Gastroesophageal sphincter (tissue), 4 donors: ENCODE measurements at regions not wholly inside any gene's neighbourhood (a gene's known extent, or its start where the extent isn't known, plus 50 kb on each side); places are given as distances from the start of the nearest gene placed in this dataset.
"Not testable (repeated sequence)": the region's sequence is repeated elsewhere in the genome, so short reads cannot be mapped to it uniquely, and the experiment has no call there.

Experiments used
- ATAC-seq: fragments of 150-250 bp; one replicate; pipeline ENCODE4 v1.9.1; 2016; ENCODE audit warnings: mild to moderate bottlenecking, moderate library complexity
- H3K27ac ChIP-seq, 4 donors: fragments of 200-600 bp; sonication (generic) in 3 of 4; 1 replicate in 3 of 4; 2 replicates in 1 of 4; pipeline ENCODE4 v1.5.1; 2016 to 2019
- H3K27me3 ChIP-seq: fragments of 200-600 bp; sonication (generic); one replicate; pipeline ENCODE4 v1.5.1; 2019
- H3K36me3 ChIP-seq, 2 donors: fragments of 200-600 bp; sonication (generic); one replicate each; pipeline ENCODE4 v1.5.1; 2019; ENCODE audit warnings: control low read depth in 1 of 2
- H3K4me1 ChIP-seq, 3 donors: fragments of 200-600 bp; sonication (generic); 1 replicate in 2 of 3; 2 replicates in 1 of 3; pipeline ENCODE4 v1.5.1; 2016 to 2019; ENCODE audit warnings: control low read depth in 2 of 3
- H3K4me3 ChIP-seq, 2 donors: fragments of 200-600 bp; sonication (generic); one replicate each; pipeline ENCODE4 v1.5.1; 2019; ENCODE audit warnings: mild to moderate bottlenecking in 1 of 2, moderate library complexity in 1 of 2
- H3K9me3 ChIP-seq, 3 donors: fragments of 200-600 bp; sonication (generic); one replicate each; pipeline ENCODE4 v1.5.1; 2017 to 2019; ENCODE audit warnings: control low read depth in 2 of 3
- EP300 ChIP-seq: sonication (generic); formaldehyde crosslinking; IDR thresholded peaks from one replicate; pipeline ENCODE4 v1.6.1; 2017; ENCODE audit warnings: antibody characterized with exemption, mild to moderate bottlenecking
- POLR2A ChIP-seq, 2 donors: fragments of 450-650 bp; IDR thresholded peaks; one replicate each; pipeline ENCODE4 v1.6.1; 2017; ENCODE audit warnings: antibody characterized with exemption in 2 of 2, mild to moderate bottlenecking in 2 of 2, moderate library complexity in 1 of 2
- POLR2AphosphoS5 ChIP-seq: sonication (generic); formaldehyde crosslinking; IDR thresholded peaks from one replicate; pipeline ENCODE4 v1.6.1; 2017; ENCODE audit warnings: antibody characterized with exemption
- WGBS, 2 donors: methylation state at CpG; one replicate each; pipeline ENCODE4 v1.1.5; 2018; ENCODE audit warnings: low coverage in 1 of 2; 5-methylcytosine and 5-hydroxymethylcytosine counted together
- TF ChIP-seq, protein P1 (sequence below), 4 experiments: fragments of 200-600 bp in 2 of 4; fragments of 450-650 bp in 2 of 4; sonication (generic) in 1 of 4; IDR thresholded peaks; one replicate each; pipeline ENCODE4 v1.5.1; 2017 to 2019; ENCODE audit warnings: antibody characterized with exemption in 4 of 4, mild to moderate bottlenecking in 2 of 4, moderate library complexity in 2 of 4

DNA sequence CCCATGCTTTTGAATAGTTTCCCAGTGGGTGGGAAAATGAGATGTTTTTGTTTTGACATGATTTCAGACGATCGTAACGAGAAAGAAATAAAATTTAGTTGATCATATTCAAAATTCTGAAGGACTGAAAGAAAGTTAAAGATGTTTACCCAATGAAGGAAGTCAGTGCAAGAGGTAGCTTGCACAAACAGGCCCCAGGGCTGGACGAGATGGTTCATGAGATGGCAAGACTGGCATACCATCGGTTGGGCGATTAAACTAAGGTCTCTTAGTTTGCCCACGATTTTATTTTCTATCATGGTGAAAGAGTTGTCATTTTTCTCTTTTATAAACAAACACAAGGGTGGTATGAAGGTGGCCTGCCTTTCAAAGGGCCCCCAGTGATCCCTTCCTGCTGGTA lies 124.5 kb upstream of the TBX5 start:
- peaks cover 47% of the 10 kb centered on the region for H3K27me3 ChIP-seq
- 68 to 76% methylated on average over 7 of the region's 7 CpGs for WGBS, 2 donors
- no peak overlapping the region for H3K4me3 ChIP-seq
- ATAC-seq: no peak
- TF ChIP-seq POLR2A (IDR thresholded peaks at IDR 0.05): no peak
- no peak for TF ChIP-seq POLR2AphosphoS5
- TF ChIP-seq, protein P1, sequence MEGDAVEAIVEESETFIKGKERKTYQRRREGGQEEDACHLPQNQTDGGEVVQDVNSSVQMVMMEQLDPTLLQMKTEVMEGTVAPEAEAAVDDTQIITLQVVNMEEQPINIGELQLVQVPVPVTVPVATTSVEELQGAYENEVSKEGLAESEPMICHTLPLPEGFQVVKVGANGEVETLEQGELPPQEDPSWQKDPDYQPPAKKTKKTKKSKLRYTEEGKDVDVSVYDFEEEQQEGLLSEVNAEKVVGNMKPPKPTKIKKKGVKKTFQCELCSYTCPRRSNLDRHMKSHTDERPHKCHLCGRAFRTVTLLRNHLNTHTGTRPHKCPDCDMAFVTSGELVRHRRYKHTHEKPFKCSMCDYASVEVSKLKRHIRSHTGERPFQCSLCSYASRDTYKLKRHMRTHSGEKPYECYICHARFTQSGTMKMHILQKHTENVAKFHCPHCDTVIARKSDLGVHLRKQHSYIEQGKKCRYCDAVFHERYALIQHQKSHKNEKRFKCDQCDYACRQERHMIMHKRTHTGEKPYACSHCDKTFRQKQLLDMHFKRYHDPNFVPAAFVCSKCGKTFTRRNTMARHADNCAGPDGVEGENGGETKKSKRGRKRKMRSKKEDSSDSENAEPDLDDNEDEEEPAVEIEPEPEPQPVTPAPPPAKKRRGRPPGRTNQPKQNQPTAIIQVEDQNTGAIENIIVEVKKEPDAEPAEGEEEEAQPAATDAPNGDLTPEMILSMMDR (IDR thresholded peaks at IDR 0.05): no peak
- no peak for TF ChIP-seq EP300
- H3K9me3 ChIP-seq: peaks cover 0 to 2% (median 0%) of the 10 kb centered on the region in 3 donors
- H3K36me3 ChIP-seq: no peaks in the 10 kb centered on the region
- no peaks in the 10 kb centered on the region for H3K4me1 ChIP-seq
- no peak overlapping the region for H3K27ac ChIP-seq

DNA sequence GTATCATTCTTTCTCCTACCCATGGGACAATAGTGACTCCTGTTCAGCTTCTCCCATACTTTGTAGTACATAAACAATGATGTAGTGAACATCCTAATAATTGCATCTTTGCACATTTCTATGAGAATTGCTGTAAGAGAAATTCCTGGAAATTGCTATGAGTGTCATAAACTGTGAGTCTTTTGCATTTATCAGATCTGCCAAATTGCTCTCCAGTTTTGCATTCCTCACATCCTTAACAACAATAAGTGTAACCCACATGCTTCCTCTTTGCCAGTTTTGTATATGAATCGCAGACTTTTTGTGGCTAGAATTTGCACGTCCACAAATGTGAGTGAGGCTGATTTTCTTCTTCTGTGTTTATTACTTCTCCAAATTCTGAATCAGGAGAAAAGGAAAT lies 124.0 kb upstream of the TBX5 start:
- 59 to 61% methylated on average over 2 of the region's 2 CpGs for WGBS, 2 donors
- TF ChIP-seq, protein P1 (IDR thresholded peaks at IDR 0.05): no peak
- TF ChIP-seq POLR2AphosphoS5 (no peak), EP300 (no peak)

DNA sequence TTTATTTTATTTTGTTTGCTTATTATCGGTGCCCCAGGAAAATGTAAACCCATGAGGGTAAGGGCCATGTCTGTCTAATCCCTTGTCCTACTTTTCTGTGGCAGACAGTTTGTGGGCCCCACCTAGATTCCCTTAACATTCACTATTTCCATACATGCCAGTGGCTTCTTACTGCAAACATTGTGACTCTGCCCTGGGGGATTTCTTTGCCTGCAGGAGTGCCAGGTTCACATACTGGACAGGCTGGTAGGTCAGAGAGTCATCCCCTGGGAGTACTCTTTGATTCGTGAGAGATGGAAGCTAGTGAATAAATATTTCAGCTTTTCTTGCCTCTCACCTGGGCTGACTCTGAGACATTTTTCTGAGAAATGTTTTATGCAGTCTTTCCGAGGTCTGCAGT lies 122.8 kb upstream of the TBX5 start:
- H3K27ac ChIP-seq: no peak overlapping the region
- H3K36me3 ChIP-seq: no peaks in the 10 kb centered on the region
- peaks cover 54% of the 10 kb centered on the region for H3K27me3 ChIP-seq
- peaks cover 0 to 5% (median 0%) of the 10 kb centered on the region in 3 donors for H3K9me3 ChIP-seq
- H3K4me3 ChIP-seq: no peak overlapping the region
- H3K4me1 ChIP-seq: no peaks in the 10 kb centered on the region
- no peak for ATAC-seq
- TF ChIP-seq POLR2AphosphoS5 (no peak), POLR2A (IDR thresholded peaks at IDR 0.05) (no peak), EP300 (no peak)
- TF ChIP-seq, protein P1 (IDR thresholded peaks at IDR 0.05): no peak
- 25 to 43% methylated on average over 3 of the region's 3 CpGs for WGBS, 2 donors

More for the DNA sequence above, 124.0 kb upstream of the TBX5 start:
- Histone ChIP-seq H3K36me3 (no peaks in the 10 kb centered on the region), H3K4me1 (no peaks in the 10 kb centered on the region), H3K4me3 (no peak overlapping the region), H3K9me3 (peaks cover 0 to 5% (median 0%) of the 10 kb centered on the region in 3 donors), H3K27me3 (peaks cover 47% of the 10 kb centered on the region), H3K27ac (no peak overlapping the region)
- ATAC-seq: no peak

DNA sequence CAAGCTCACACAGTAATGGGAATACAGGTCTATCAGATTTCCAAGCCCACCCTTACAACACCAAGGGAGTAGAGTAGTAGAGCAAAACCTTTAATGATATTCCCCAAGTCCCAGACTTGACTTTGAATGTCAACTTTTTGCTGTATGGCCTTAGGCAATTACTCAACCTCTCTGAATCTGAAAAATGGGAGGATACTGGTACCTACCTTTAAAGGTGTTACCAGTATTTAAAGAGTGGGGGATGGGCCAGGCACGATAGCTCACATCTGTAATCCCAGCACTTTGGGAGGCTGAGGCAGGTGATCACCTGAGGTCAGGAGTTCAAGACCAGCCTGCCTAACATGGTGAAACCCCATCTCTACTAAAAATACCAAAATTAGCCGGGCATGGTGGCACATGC lies 115.2 kb upstream of the TBX5 start:
- ATAC-seq, H3K4me3 ChIP-seq, H3K9me3 ChIP-seq, H3K36me3 ChIP-seq, H3K27ac ChIP-seq, H3K4me1 ChIP-seq: not testable (repeated sequence)
- peaks cover 59% of the 10 kb centered on the region for H3K27me3 ChIP-seq
- WGBS, 2 donors: 90% methylated on average over 2 of the region's 2 CpGs; no CpG with 5 or more reads in 1 of the 2 donors

DNA sequence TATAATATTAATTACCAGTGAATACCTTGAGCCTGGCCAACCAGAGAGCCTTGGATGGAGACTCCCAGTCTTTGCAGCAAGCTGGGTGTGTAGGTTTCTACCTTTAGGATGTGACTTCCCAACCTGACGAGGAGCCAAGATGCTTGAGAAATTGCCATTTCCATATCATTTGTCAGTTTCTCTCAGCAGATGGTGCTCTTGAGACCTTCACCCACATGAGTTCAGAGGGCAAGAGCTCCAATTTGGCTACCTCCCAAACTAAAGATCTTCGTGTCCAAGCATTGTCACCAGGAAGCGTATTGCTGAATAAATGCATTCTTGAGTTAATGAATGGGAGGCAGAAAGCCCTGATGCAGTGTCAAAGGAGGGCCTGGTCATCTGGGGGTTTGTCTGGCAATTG lies 106.4 kb upstream of the TBX5 start:
- no peak for ATAC-seq
- Histone ChIP-seq H3K4me3 (no peak overlapping the region), H3K36me3 (no peaks in the 10 kb centered on the region), H3K27ac (no peak overlapping the region), H3K4me1 (no peaks in the 10 kb centered on the region), H3K9me3 (no peaks in the 10 kb centered on the region), H3K27me3 (peaks cover 49% of the 10 kb centered on the region)
- WGBS, 2 donors: 63 to 90% methylated on average over 3 of the region's 3 CpGs
- TF ChIP-seq EP300 (no peak), POLR2A (IDR thresholded peaks at IDR 0.05) (no peak), POLR2AphosphoS5 (no peak)
- TF ChIP-seq, protein P1 (IDR thresholded peaks at IDR 0.05): no peak
